GM19438 (cell line): ENCODE measurements at regions not wholly inside any gene's neighbourhood (a gene's known extent, or its start where the extent isn't known, plus 50 kb on each side); places are given as distances from the start of the nearest gene placed in this dataset.
"Not testable (repeated sequence)": the region's sequence is repeated elsewhere in the genome, so short reads cannot be mapped to it uniquely, and the experiment has no call there.

ENCODE experiments used
- ATAC-seq: cut with Tn5 transposase; IDR thresholded peaks from one replicate; pipeline ENCODE4 v1.9.1; 2021; ENCODE audit warnings: low read depth; ENCODE audit not compliant: unreplicated experiment

GRCh38 chr6:16950825-16951495, 150.9 kb upstream of the STMND1 start:
- ATAC-seq: no peak

DNA sequence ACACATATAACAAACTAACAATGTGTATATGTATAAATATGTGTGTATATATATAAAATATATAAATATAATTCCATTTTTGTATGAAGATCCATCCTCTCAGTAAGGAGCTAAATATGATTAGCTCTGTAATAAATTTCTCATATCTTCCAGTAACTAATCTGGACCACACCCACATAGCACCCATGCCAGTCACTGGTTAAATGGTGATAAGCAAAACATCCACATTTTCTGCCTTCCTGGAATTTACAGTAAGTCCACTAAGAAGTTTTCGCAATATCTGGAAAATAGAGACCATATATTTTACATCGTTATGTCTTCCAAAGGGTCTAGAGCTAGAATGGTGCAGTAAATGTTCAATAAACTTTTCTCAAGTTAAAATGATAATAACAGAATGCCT, 151.5 kb upstream of the STMND1 start:
- ATAC-seq: no peak

DNA sequence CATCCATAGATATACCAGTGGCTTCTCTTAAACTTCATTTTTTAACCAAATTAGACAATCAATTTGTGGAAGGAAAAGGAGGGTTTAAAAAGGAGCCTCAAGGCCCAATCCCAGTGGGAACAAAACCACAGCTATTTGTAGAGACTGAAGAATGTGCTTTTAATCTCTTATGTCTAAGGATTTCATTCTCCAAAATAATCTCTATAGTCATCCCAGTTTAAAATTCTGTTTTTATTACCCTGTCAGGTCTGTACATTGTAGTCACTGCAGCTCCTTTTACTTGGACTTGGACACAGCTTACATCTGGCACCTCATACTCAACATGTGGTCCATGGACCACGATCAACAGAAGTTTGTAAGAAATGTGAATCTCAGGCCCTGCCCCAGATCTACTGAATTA, 152.1 kb upstream of the STMND1 start:
- no peak for ATAC-seq

GRCh38 chr6:16948396-16948795, 153.5 kb upstream of the STMND1 start:
- no peak for ATAC-seq

DNA sequence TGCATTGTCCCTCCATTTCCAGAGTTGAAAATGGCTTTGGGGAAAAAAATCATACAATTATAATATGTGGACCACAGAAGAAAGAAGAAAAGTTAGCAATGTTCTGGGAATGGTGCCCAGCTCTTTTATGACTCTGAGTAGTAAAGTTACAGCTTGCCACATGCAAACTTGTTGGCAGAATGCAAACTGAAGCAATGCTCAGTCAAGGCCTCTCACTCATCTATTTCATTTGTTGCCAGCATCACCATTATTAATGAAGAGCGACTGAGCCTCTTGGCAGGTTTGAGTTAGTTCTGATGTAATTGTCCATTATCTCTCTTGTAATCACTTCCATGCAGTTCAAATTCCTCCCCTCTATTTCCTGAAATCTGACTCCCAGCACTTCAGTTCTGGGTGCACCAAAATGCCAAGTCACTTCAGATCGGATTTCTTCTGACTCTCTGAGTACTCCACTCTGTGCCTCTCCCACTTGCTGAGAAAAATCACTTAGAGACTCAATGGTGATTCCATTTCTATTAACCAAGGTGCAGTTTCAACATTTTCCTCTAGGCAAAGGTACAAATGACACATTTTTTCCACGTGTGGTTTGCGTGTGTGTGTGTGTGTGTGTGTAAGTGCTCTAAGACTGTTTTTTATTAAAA, 154.4 kb upstream of the STMND1 start:
- no peak for ATAC-seq

- no peak for ATAC-seq
These were observed 157.3 kb upstream of the STMND1 start for GRCh38 chr6:16944596-16944995.

DNA sequence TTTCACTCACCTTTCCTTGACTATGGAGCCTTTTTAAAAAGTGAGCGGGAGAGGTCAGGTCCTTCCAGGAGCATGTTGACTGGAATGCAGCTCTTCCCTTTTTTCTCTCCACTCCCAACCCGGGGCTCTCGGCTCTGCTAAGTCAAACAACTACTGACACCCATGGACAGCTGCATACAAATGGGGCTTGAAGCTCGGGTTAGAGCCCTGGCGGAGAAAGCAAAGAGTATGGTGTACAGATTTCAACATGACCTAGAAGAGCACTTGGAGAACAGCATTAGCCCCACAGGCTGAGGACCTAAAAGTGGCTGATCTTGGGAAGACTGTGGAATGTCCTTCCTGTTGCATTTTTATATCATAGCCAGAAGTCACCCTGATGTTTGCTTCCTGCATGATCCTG, 162.0 kb upstream of the STMND1 start:
- no peak for ATAC-seq

DNA sequence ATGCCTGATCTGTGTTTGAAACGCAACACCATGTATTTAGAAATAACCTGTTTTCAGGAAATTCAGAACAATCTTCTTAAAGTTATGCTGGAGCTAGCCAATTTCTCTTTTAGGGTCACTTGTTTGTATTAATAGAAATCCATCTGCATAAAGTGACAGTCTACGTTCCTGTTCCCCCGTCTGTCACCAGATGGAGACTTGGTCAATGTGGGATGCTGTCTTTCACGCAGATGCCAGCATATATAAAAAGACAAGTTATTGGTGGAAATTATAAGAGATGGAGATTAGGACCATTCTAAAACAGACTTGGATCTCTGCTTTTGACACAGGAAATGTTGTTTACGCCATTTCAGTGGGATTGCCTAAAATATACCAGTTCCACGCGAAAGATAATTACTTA, 162.5 kb upstream of the STMND1 start:
- no peak for ATAC-seq

- ATAC-seq: no peak
These were observed 165.0 kb upstream of the STMND1 start for GRCh38 chr6:16936893-16937292.

DNA sequence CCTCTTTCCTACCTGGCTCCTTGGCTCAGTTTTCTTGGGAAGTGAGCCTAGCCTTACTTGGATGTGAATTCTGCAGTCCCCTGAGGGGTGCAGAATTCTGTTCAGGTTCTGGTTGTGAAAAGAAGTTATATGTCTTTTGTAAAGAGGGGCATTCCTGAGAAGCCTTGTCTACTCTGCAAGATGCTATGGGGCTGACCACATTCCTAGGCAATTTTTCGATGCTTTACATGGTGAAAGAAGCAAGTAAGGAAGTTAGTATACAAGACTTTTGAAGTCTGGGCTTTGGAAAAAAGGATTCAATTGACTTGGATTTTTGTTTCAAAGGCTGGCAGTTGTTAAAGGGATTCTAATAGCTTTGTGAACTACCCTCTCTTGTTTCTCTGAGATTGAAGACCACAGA, 167.9 kb upstream of the STMND1 start:
- ATAC-seq: no peak

GRCh38 chr6:16933532-16933931, 168.3 kb upstream of the STMND1 start:
- no peak for ATAC-seq

GRCh38 chr6:16932920-16933319, 168.9 kb upstream of the STMND1 start:
- ATAC-seq: no peak

- ATAC-seq: not testable (repeated sequence)
These were observed 169.8 kb upstream of the ATXN1 start for GRCh38 chr6:16931079-16931478.

DNA sequence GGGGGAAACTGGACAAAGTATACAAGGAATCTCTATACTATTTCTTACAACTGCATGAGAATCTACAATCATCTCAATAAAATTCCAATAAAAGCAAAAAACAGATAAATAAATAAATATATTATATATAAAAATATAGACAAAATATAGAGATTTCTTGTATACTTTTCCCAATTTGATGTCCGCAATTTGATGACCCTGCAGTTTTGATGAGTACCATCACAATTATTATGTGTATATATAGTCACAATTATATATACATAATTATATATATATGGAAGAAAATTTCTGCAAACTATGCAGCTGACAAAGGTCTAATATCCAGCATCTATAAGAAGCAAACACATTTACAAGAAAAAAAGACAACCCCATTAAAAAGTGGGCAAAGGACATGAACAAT, 169.2 kb upstream of the ATXN1 start:
- no peak for ATAC-seq

DNA sequence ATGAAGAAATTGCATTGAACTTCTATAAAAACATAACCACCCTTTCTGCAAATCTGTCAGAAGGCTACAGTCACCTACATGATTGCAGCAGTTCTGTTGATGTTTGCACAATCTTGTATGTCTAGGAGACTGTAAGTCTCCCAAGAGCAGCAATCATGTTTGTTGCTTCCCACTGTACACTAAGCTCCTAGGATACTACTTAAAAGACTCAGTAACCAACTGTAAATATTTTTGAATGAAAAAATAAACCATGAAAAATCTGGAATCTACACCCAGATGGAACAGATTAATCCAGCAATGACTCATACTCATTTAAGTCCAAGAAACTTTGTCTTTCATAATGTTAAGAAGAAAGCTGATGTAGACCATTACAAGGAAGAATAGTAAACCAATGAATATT, 168.5 kb upstream of the ATXN1 start:
- no peak for ATAC-seq

DNA sequence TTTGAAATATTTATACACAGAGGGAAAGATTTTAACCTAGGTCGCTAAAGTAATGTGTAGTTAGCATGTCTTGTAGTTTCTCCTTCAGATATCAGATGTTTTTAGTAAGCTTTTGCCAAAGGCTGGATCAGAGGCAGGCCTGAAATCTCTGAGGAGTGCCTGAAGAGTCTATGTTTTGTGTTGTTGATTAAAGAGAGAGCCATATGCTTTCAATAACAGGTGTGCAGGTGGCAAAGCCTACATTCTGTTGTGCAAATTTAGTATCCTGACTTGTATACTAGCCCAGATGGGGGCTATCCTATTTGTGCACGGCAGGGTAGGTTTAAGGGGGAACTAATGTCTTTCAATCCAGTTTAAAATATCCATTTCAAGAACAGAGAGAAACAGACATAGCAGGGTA, 167.1 kb upstream of the ATXN1 start:
- ATAC-seq: no peak

- ATAC-seq: no peak
These were observed 165.9 kb upstream of the ATXN1 start for GRCh38 chr6:16927205-16927604.

DNA sequence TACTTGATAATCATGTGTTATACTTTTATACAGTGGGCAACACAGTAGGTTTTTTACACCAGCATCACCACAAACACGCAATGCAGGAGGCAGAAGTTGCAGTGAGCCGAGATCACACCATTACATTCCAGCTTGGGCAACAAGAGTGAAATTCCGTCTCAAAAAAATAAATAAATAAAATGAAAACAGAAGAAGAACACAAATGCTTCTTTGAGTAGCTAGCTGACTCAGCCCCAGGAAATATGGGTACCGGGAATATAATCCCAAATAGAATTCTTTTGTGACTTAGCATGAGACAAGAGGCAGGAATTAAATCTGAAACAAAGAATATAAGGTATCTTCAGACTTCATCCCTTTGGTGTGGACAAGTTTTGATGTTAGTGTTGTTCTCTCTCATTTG, 164.2 kb upstream of the ATXN1 start:
- ATAC-seq: no peak

GRCh38 chr6:16922282-16922681, 161.0 kb upstream of the ATXN1 start:
- ATAC-seq: no peak

- ATAC-seq: no peak
These were observed 160.3 kb upstream of the ATXN1 start for GRCh38 chr6:16921399-16922110.

DNA sequence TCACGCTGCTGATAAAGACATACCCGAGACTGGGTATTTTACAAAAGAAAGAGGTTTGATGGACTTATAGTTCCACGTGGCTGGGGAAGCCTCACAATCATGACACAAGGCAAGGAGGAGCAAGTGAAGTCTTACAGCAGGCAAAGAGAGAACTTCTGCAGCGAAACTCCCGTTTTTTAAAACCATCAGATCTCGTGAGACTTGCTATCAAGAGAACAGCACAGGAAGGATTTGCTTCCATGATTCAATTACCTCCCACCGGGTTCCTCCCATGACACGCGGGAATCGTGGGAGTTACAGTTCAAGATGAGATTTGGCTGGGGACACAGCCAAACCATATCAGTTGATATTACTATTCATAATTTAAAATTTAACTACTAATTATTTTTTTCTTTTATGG, 157.3 kb upstream of the ATXN1 start:
- no peak for ATAC-seq

DNA sequence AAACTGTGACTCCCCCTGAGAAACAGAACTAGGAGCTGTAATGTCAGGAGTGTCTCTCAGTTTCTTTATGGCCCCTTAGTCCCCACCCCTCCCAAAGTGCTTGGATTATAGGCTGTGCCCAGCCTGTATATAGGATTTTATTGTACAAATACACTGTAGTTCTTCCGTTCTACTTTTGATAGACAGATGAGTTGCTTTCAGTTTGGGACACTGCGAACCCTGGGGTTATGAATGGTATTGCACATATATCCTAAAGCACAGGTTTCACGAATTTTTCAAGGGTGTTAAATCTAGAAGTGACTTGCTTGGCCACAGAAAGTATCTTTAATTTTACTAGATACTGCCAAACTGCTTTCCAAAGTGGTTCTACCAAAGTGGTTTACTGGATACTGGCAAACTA, 152.9 kb upstream of the ATXN1 start:
- no peak for ATAC-seq
